GM18507 (cell line): ENCODE measurements at regions not wholly inside any gene's neighbourhood (a gene's known extent, or its start where the extent isn't known, plus 50 kb on each side); places are given as distances from the start of the nearest gene placed in this dataset.

Experiments
- DNase-seq: peaks from one replicate; pipeline ENCODE4 v3.0.0; 2011; ENCODE audit warnings: low read depth; ENCODE audit not compliant: insufficient read length; ENCODE audit errors: extremely low spot score
- FAIRE-seq: peaks from 2 replicates; lab custom pipeline; 2011; peaks lifted over from hg19 to GRCh38; lab: Jason Lieb, UNC

GRCh38 chr6:125526007-125526720 is 223.3 kb upstream of the HEY2 start:
- FAIRE-seq = no peak

GRCh38 chr6:125528621-125529041 is 220.8 kb upstream of the HEY2 start:
- no peak for FAIRE-seq

More at GRCh38 chr6:125526007-125526720, 223.3 kb upstream of the HEY2 start:
- DNase-seq = no peak

DNA sequence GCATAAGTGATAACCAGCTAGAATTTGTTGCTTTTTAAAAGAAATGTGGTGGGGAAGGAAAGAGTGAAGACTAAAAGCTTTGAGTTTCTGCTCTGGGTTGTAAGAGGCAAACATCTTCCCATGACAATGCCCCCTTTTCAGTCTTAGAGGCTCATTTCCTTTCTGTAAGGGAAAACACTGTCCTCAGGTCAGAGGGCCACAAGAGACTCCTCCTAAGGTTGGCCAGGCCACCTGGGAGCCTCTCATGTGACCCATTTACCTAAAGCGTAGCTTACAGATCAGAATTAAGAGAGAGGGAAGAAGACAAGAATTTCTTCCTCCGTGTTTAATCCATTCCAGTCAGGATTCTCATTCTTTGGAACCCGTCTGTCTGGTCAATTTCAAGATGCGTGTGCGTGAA is 220.4 kb upstream of the HEY2 start:
- DNase-seq (no peak), FAIRE-seq (no peak)

More at GRCh38 chr6:125528621-125529041, 220.8 kb upstream of the HEY2 start:
- DNase-seq = no peak

DNA sequence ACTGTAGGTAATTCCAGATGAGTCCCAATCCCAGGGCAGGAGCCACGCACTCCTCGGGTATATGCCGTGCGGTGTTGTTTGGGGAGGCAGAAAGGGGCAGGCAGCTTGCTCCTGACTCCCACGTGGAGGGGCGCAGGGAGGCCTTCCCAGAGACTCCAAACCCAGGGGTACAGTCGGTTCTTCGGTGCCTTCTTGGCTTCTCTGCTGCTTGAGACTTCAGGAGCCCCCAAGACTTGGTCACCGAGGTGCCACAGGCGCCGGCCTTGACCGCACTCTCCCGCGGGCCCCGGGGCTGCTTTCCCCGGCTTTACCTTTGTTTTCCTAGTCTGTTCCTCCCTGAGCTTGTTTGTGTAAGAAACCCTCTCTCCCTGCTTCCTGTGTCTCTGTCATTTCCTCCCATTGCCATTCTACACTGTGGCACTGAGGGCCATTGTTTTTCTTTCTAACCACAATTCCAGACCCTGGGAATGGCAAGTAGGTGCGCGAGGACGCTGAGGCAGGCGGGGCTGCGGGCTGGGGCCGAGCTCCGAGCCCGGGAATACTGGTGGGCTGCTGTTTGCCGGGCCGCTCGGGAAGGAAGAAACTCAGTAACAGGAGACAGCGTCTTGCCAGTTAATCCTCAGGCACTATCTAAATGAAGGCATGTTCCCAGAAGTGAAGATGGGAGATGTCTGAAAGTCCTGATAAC is 215.6 kb upstream of the HEY2 start:
- no peak for FAIRE-seq
- DNase-seq = no peak

DNA sequence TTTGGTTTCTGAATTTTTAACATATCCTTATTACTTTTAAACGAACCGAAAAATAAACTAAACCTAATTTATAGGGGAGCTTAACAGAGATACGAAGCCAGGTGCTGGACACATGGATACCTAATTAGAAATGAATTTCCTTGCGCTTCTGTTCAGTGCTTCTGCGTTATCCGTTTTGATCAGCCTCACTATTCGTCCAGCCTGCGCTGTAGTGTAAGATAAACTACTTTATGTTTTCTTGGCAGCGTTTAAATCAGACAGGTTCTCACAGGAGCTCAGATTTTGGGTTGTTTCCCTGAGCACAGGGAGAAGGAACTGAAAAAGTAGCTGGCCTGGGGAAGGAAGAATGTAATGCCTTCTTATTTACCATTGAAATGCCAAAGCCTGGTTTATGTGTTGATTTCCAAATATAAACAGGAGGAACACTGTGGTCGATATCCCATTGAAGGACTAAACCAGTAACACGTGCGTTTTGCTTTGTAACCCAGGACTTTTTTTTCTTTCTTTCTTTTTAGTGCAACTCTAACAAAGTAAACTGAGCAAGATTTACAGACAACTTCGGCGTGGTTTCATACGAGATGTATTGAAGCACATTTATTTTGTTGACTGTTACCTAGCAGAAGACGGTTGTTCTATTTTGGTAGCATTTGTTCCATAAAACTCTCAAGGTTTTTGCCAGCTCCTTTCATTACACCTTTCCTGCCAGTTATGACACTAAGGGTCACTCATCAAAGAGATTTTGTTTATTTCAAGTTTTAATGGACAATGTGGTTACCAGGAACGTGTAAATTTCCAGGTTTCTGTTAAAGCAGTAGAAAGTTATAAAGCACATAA is 214.8 kb upstream of the HEY2 start:
- DNase-seq = no peak
- FAIRE-seq = no peak

DNA sequence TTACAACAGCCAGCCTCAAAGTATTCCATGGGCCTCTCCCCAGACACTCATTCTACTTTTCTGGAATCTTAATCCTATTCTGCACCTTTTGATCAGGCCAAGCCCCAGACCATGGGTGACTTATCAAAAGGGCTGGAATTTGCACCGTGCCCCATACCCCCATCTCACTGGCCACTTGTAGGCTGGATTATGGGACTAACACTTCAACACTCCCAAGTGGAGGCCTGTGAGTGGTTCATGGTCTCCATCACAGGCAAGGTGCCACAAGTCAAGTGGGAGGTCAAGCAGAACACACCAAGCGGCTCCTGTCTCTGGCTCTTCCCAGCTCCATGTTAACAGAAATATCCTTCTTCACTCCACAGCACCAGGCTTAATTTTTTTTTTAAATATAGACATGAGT is 212.3 kb upstream of the HEY2 start:
- no peak for DNase-seq
- no peak for FAIRE-seq

- no peak for DNase-seq
- no peak for FAIRE-seq
These were observed 209.5 kb upstream of the HEY2 start for GRCh38 chr6:125539892-125540291.

DNA sequence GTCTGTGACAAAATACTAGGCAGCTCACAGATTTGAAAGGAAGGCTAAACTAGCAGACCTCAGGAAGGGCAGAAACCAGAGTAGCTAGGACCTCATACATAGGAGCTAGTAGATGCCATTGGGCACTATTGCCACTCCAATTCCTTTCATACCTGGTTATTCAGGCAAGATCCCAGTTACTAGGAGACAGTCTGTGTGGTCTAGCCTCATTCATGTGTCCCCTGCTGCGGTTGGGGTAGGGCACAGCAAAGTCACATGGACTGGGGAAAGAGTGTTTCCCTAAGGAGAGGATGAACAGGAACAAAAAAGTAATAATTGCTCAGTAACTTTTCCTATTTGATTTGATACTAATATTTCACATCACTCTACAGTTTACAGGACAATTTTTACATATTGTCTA is 204.6 kb upstream of the HEY2 start:
- FAIRE-seq = no peak
- DNase-seq = no peak

- no peak for DNase-seq
- FAIRE-seq = no peak
These were observed 202.6 kb upstream of the HEY2 start for GRCh38 chr6:125546841-125547251.

DNA sequence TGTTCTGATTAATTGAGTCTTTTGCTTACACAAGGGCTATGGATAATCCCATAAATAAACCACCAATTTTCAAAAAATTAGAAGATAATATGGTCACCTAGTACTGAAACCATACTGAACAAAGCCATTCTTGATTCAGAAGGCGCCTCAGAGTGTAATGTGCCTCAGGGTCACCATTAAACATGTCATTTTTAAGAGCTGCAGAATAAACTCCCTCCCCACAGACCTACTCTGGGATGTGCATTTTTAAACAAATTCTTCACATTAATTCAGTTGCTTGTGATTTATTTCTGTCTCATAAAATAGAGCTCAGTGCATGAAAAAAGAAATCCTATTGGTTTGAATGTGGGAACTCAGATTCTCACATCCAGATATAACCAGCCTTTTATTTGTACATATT is 202.1 kb upstream of the HEY2 start:
- no peak for FAIRE-seq
- no peak for DNase-seq

DNA sequence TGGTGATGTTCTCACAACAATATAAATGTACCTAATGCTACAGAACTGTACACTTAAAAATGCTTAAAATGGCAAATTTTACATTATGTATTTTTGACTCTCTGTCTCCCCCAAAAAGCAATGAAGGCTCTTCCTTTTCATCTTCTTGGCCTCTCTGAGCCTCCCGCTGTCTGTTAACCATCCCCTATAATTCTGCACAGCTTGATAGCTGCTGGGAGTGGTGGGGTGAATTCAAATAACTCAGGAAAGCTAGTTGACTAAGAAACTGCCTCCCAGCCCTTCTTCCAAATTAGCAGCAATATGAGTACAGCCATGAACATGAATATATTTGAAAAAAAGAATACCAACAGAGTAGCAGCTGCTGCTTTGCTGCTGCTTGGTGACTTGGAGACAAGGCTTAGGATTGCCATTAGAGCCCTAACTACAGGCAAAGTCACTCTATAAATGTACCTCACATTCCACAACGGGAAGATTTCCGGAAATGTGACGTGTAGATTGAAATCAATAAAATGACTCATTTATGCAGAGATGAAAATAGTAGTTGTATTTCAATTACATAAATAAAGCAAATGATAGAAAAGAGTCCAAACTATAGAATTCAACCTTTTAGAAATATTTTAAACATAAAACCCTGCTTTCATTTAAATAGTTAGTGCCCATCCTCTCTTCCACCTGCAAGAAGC is 200.1 kb upstream of the HEY2 start:
- DNase-seq (no peak), FAIRE-seq (no peak)

GRCh38 chr6:125550892-125551291 is 198.5 kb upstream of the HEY2 start:
- DNase-seq = no peak
- no peak for FAIRE-seq

DNA sequence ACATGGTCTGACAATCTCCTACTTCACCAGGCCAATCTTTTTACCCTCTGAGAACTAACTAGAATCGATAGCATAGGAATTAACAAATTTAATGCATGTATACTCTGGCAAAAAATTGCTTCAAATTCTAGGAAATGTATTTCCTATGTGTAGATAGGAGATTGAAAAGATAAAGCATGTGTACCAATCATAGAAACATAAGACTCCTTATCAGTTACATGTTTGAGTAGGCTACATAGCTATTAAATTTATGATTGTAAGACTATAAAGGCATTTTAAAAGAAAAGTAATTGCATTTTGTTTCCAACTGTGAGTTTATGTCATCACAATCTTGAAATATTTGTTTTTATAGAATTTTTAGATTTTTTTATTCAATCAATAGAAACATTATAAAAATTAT is 196.6 kb upstream of the HEY2 start:
- no peak for FAIRE-seq

GRCh38 chr6:125554456-125554855 is 195.0 kb upstream of the HEY2 start:
- DNase-seq (no peak), FAIRE-seq (no peak)

More for the DNA sequence above, 196.6 kb upstream of the HEY2 start:
- no peak for DNase-seq

DNA sequence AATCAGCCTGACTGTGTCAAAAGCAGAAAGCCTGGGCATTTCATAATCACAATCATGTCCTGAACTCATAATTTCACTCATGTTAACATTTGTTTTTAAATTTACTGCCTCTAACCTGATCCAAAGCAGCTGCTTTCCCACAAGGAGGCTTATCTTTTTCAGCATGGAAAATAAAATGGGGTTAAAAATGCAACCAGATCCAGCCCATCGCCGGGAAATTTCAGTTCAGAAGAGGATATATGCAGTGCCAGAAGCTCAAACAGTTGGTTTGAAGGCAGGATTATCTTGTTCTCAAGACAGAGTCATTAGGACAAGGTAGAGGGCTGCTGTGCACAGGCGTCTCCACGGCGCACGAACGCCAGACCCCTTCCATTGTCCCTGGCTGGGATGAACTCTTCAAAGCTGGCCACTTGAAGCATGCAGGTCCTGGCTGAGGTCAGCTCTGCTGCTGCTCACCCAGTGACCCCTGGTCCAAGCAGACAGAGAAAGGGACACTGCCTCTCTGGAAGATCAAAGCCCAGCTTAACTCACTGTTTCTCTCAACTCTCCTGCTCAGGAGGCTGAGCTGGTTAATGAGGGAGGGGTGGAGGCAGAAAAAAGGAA is 191.1 kb upstream of the HEY2 start:
- DNase-seq = no peak
- no peak for FAIRE-seq

- DNase-seq = no peak
- FAIRE-seq = no peak
These were observed 190.5 kb upstream of the HEY2 start for GRCh38 chr6:125558907-125559306.

DNA sequence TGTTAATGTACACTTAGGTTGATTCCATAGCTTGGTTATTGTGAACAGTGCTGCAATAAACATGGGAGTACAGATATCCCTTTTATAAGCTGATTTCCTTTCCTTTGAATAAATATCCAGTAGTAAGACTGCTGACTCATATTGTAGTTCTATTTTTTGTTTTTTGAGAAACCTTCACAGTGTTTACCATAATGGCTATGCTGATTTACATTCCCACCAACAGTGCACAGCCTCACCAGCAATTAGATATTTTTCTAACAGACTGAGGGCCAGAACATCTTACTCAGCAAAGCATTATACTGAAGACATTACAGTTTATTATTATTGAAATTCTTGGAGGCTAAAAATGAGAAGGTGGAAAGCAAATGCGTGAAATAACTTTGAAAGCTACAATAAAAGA is 187.3 kb upstream of the HEY2 start:
- FAIRE-seq = no peak
- no peak for DNase-seq

DNA sequence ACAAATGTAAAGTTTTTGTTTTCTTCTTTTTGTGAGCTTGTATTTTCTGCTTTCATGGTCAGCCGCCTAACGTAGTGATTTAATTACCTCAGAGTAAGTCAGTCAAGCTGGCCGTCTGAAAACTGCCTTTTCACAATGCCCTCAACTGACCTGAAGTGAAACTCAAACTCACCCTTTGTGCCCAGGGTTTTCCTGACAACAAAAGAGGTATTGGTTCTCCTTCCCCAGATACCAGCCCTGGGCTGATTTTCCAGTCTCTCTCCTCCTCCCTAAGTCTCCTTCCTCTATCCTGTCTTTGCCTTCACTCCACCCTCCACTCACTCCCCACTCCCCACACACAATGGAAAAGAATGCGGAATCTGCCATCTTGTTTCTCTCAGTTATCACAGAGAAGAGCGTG is 184.5 kb upstream of the HEY2 start:
- FAIRE-seq (no peak), DNase-seq (no peak)

GRCh38 chr6:125567407-125567806 is 182.0 kb upstream of the HEY2 start:
- no peak for DNase-seq
- FAIRE-seq = no peak
